HL-60 (cell line): ENCODE measurements at regions not wholly inside any gene's neighbourhood (a gene's known extent, or its start where the extent isn't known, plus 50 kb on each side); places are given as distances from the start of the nearest gene placed in this dataset.

ENCODE experiments used
- DNase-seq, 2 experiments: peaks; one replicate each; pipeline ENCODE4 v3.0.0-alpha.2; 2010 to 2020; ENCODE audit warnings: low read depth in 1 of 2, low spot score in 1 of 2
- H3K27ac ChIP-seq: fragments of 250-450 bp; sonication (Bioruptor Pico); replicated peaks from 2 replicates; pipeline ENCODE4 v1.5.1; 2020; ENCODE audit warnings: mild to moderate bottlenecking, moderate library complexity
- H3K27me3 ChIP-seq: fragments of 250-450 bp; sonication (Bioruptor Pico); 2 replicates; pipeline ENCODE4 v1.5.1; 2021; ENCODE audit warnings: mild to moderate bottlenecking, moderate library complexity; ENCODE audit not compliant: insufficient read depth, poor library complexity, severe bottlenecking
- H3K4me3 ChIP-seq: replicated peaks from 2 replicates; pipeline ENCODE4 v1.5.1; 2011; ENCODE audit warnings: mild to moderate bottlenecking, control low read depth, low read length; ENCODE audit not compliant: insufficient read depth
- GABPA ChIP-seq: IDR thresholded peaks from 2 replicates; pipeline ENCODE4 v1.6.1; 2012; ENCODE audit warnings: low read depth
- POLR2AphosphoS5 ChIP-seq: IDR thresholded peaks from 2 replicates; pipeline ENCODE4 v1.6.1; 2012; ENCODE audit warnings: low read depth
- SPI1 ChIP-seq: IDR thresholded peaks from 2 replicates; pipeline ENCODE4 v1.6.1; 2012; ENCODE audit warnings: low read depth, mild to moderate bottlenecking, borderline replicate concordance
- TF ChIP-seq, protein P1 (sequence below): IDR thresholded peaks from 2 replicates; pipeline ENCODE4 v1.6.1; 2012; ENCODE audit warnings: low read depth; ENCODE audit not compliant: insufficient replicate concordance
- TF ChIP-seq, protein P2 (sequence below): IDR thresholded peaks from one replicate; pipeline ENCODE4 v1.5.1; 2011; ENCODE audit warnings: low read length, control low read depth, inconsistent platforms; ENCODE audit not compliant: insufficient read depth

DNA sequence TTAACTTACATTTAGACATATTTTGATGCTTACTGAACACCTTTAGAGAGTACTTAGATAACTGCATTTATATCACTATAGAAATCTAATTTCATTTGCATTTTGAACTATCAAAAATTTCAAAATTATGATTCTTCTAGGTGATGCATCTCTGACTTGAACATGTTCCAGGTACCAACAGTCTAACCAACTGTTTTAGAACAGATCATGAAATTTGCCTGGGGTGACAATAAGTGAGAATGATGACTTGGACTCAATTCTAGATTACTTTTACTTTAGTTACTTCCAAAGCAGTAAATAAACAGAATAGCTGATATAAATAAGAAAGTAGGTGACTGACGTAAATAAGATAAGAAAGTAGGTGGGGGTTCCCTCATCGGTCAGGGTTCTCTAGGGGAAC is 307.8 kb downstream of the BCHE start:
- no peak for DNase-seq
- Histone ChIP-seq H3K4me3 (no peak overlapping the region), H3K27ac (no peak overlapping the region), H3K27me3 (no peaks in the 10 kb centered on the region)
- TF ChIP-seq, protein P1, sequence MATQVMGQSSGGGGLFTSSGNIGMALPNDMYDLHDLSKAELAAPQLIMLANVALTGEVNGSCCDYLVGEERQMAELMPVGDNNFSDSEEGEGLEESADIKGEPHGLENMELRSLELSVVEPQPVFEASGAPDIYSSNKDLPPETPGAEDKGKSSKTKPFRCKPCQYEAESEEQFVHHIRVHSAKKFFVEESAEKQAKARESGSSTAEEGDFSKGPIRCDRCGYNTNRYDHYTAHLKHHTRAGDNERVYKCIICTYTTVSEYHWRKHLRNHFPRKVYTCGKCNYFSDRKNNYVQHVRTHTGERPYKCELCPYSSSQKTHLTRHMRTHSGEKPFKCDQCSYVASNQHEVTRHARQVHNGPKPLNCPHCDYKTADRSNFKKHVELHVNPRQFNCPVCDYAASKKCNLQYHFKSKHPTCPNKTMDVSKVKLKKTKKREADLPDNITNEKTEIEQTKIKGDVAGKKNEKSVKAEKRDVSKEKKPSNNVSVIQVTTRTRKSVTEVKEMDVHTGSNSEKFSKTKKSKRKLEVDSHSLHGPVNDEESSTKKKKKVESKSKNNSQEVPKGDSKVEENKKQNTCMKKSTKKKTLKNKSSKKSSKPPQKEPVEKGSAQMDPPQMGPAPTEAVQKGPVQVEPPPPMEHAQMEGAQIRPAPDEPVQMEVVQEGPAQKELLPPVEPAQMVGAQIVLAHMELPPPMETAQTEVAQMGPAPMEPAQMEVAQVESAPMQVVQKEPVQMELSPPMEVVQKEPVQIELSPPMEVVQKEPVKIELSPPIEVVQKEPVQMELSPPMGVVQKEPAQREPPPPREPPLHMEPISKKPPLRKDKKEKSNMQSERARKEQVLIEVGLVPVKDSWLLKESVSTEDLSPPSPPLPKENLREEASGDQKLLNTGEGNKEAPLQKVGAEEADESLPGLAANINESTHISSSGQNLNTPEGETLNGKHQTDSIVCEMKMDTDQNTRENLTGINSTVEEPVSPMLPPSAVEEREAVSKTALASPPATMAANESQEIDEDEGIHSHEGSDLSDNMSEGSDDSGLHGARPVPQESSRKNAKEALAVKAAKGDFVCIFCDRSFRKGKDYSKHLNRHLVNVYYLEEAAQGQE = no peak
- TF ChIP-seq POLR2AphosphoS5 (no peak), GABPA (no peak)

DNA sequence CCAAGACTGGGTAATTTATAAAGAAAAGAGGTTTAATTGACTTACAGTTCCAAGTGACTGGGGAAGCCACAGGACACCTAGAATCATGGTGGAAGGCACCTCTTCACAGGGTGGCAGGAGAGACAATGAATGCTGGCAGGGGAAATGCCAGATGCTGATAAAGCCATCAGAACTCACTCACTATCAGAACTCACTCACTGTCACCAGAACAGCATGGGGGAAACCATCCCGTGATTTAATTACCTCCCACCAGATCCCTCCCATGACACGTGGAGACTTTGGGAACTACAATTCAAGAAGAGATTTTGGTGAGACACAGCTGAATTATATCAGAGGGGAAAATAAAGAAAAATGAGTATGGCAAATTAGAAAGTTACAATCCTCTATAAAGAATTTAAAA is 310.9 kb downstream of the BCHE start:
- TF ChIP-seq POLR2AphosphoS5 (no peak), SPI1 (no peak), GABPA (no peak)
- TF ChIP-seq, protein P2, sequence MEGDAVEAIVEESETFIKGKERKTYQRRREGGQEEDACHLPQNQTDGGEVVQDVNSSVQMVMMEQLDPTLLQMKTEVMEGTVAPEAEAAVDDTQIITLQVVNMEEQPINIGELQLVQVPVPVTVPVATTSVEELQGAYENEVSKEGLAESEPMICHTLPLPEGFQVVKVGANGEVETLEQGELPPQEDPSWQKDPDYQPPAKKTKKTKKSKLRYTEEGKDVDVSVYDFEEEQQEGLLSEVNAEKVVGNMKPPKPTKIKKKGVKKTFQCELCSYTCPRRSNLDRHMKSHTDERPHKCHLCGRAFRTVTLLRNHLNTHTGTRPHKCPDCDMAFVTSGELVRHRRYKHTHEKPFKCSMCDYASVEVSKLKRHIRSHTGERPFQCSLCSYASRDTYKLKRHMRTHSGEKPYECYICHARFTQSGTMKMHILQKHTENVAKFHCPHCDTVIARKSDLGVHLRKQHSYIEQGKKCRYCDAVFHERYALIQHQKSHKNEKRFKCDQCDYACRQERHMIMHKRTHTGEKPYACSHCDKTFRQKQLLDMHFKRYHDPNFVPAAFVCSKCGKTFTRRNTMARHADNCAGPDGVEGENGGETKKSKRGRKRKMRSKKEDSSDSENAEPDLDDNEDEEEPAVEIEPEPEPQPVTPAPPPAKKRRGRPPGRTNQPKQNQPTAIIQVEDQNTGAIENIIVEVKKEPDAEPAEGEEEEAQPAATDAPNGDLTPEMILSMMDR = no peak
- TF ChIP-seq, protein P1 = no peak
- H3K4me3 ChIP-seq = no peak overlapping the region
- H3K27ac ChIP-seq = no peak overlapping the region
- no peaks in the 10 kb centered on the region for H3K27me3 ChIP-seq
- no peak for DNase-seq

DNA sequence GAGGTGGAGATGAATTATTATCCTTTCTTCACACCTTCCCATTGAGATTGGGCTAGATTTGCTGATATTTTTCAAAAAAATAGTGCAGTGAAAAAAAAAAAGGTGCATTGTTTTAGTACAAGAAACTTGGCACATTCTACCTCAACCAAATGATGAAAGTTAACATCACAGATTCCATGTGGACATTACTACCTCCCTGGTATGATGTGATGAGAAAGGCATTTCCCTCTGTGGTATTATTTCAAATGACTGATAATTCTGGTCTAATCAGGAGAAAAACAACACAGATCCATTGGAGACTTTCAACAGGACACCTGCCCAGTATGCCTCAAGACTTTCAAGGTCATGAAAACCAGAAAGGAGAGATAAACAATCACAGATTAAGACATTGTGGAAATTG is 313.4 kb downstream of the BCHE start:
- TF ChIP-seq POLR2AphosphoS5 (no peak), GABPA (no peak), SPI1 (no peak)
- TF ChIP-seq, protein P2 = no peak
- TF ChIP-seq, protein P1 = no peak
- no peak for DNase-seq
- H3K4me3 ChIP-seq = no peak overlapping the region
- H3K27me3 ChIP-seq = no peaks in the 10 kb centered on the region
- no peak overlapping the region for H3K27ac ChIP-seq

DNA sequence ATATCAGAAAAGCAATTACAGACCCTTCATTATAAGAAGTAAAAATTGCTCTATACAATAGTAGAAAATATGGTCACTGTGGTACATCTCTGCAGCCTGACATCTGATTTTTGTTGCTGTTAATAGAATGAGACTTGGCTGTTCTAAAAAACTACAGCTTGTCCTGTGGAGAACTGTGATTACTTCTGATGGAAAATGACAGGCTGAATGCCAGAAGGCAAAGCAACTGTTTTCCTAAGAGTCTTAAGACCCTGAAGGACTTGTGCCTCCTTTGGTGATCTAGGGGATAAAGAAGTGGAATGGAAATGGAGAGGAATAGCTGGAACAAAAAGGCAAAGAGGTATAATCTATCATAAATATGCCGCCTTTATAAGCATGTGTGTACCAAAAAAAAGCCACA is 314.8 kb downstream of the BCHE start:
- TF ChIP-seq GABPA = no peak
- TF ChIP-seq, protein P1 = no peak
- TF ChIP-seq, protein P2 = no peak
- TF ChIP-seq POLR2AphosphoS5 = no peak
- no peak for TF ChIP-seq SPI1
- no peak for DNase-seq
- Histone ChIP-seq H3K27ac (no peak overlapping the region), H3K4me3 (no peak overlapping the region), H3K27me3 (no peaks in the 10 kb centered on the region)
